Epithelial cell of prostate (primary cell): ENCODE measurements at regions not wholly inside any gene's neighbourhood (a gene's known extent, or its start where the extent isn't known, plus 50 kb on each side); places are given as distances from the start of the nearest gene placed in this dataset.
"Not testable (repeated sequence)": the region's sequence is repeated elsewhere in the genome, so short reads cannot be mapped to it uniquely, and the experiment has no call there.

ENCODE experiments used
- DNase-seq: peaks from one replicate; pipeline ENCODE4 v3.0.0-alpha.2; 2011; ENCODE audit warnings: low read depth, low spot score
- H3K27ac ChIP-seq: fragments of 450-650 bp; 2 replicates; pipeline ENCODE4 v1.5.1; 2017; ENCODE audit warnings: mild to moderate bottlenecking

DNA sequence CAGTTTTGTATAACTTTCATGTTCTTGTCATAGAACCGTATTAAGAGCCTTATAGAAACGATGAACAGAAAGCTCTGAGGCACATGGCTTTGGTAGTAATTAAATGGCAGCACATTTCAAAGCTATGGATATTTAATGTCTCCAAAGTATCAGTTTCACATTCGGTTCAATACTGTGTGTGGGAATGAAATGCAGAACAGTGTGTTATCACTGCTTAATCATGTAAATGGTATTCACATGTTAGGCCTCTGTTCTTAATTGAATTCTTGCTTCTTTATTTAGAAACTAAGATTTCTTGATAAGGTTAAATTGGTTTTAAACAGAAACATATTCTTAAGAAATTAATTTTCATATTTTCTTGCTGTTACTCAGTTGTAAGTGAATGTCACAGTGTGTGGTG lies 701.0 kb upstream of the PITX2 start:
- no peak overlapping the region for H3K27ac ChIP-seq
- DNase-seq = no peak

DNA sequence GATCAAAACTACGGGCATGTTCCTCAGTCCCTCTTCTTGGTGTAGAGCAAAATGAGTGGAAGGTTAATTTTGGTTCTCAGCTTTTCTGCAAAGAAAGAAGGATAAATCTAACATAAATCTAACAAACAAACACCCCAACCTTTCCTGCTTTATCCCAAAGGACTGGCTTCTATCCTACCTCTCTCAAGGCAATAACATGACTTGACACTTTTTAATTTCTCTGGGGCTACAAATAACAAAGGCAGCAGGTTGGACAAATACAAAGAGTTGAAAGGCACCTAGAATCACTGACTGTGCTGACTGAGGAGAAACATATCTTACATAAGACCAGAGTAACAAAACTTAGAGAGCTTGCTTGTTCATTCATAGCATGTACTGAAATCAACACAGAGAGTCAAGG lies 703.6 kb upstream of the PITX2 start:
- DNase-seq = no peak

DNA sequence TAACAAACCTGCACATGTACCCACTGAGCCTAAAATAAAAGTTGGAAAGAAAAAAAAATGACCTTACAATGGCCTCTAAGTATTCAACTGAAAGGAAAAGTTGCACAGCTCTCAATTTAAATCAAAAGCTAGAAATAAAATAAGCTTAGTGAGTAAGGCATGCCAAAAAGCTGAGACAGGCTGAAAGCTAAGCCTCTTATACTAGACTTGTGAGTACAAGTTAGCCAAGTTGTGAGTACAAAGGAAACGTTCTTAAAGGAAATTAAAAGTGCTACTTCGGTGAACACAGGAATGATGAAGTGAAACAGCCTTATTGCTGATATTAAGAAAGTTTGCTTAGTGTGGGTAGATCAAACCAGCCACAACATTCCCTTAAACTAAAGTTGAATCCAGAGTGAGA lies 707.9 kb upstream of the PITX2 start:
- no peak for DNase-seq
- H3K27ac ChIP-seq = no peak overlapping the region

More for the DNA sequence above, 703.6 kb upstream of the PITX2 start:
- no peak overlapping the region for H3K27ac ChIP-seq

DNA sequence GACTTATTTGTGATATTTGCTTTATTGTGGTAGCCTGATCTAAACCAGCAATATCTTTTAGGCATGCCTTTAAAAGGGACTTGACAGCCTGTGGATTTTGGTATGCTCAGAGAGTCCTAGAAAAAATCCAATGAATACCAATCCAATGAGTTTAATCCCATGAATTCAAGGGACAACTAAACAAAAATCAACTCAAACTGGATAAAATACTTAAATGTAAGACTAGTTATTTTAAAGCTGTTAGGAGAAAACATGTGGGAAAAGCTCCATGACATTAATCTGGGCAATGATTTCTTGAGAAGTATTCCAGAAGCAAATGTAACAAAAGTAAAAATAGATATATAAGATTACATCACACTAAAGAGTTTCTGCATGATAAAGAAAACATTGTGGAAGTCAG lies 711.5 kb upstream of the PITX2 start:
- H3K27ac ChIP-seq = no peak overlapping the region
- DNase-seq = no peak

DNA sequence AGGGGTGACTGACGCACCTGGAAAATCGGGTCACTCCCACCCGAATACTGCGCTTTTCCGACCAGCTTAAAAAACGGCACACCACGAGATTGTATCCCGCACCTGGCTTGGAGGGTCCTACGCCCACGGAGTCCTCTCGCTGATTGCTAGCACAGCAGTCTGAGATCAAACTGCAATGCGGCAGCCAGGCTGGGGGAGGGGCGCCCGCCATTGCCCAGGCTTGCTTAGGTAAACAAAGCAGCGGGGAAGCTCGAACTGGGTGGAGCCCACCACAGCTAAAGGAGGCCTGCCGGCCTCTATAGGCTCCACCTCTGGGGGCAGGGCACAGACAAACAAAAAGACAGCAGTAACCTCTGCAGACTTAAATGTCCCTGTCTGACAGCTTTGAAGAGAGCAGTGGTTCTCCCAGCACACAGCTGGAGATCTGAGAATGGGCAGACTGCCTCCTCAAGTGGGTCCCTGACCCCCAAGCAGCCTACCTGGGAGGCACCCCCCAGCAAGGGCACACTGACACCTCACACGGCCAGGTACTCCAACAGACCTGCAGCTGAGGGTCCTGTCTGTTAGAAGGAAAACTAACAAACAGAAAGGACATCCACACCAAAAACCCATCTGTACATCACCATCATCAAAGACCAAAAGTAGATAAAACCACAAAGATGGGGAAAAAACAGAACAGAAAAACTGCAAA lies 714.5 kb upstream of the PITX2 start:
- H3K27ac ChIP-seq, DNase-seq: not testable (repeated sequence)

DNA sequence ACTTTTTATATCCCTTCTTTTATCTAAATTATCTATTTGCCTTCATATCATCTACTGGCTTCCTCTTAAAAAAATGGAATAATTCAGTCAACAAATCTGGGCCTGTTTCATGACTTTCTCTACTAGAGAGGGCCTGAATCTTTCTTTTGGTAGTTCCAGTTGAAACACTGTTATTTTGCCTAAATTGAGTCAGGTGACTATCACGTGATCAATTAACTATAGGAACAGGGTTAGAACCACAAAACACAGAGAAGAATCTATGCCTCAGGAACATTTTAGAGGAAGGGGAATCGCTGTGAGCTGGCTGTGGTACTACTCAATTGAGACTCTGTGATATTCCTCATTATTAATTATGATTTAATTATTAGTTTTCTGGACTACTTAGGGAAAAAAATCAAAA lies 736.7 kb upstream of the PITX2 start:
- DNase-seq = no peak
- H3K27ac ChIP-seq = no peak overlapping the region

DNA sequence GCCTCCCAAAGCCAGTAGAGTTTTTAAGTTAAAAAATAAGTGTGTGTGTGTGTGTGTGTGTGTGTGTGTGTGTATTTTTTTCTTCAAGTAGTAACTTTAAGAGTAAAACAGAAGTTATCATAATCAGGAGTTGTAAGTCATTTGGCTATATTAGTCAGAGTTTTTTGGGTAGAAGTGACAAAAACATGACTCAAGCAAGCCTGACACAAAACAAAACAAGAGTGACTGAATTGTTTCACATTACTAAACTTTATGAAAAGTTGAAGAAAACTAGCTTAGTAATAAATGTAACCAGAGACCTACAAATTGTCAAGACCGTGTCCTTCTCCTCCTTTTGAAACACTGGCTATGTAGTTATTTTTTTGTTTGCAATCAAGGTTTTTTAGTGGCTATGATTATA lies 738.0 kb upstream of the PITX2 start:
- H3K27ac ChIP-seq = no peak overlapping the region
- no peak for DNase-seq

DNA sequence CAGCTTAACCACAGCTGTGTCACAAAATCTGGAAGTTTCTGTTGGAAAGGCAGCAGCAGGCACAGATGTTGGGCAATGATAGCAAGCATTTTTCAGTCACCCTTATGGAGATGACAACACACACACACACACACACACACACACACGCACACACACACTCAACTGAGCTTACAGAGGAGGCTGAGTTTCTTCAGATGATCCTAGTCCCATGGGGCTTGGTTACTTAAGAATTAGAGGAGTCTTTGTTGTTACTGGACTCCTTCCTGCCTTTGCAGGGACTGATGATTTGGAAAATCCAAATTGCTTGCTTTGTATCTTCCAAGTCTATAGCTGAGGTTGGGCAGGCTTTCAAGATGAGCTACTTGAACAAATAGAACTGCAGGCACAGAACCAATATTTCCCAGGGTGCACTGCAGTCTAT lies 740.1 kb upstream of the PITX2 start:
- no peak for DNase-seq

DNA sequence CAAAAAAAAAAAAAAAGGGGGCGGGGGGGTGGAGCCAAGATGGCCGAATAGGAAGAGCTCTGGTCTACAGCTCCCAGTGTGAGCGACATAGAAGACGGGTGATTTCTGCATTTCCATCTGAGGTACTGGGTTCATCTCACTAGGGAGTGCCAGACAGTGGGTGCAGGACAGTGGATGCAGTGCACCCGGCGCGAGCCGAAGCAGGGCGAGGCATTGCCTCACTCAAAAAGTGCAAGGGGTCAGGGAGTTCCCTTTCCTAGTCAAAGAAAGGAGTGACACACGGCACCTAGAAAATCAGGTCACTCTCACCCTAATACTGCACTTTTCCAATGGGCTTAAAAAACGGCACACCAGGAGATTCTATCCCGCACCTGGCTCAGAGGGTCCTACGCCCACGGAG lies 755.0 kb upstream of the PITX2 start:
- DNase-seq, H3K27ac ChIP-seq: not testable (repeated sequence)

More for the DNA sequence above, 740.1 kb upstream of the PITX2 start:
- H3K27ac ChIP-seq = no peak overlapping the region

DNA sequence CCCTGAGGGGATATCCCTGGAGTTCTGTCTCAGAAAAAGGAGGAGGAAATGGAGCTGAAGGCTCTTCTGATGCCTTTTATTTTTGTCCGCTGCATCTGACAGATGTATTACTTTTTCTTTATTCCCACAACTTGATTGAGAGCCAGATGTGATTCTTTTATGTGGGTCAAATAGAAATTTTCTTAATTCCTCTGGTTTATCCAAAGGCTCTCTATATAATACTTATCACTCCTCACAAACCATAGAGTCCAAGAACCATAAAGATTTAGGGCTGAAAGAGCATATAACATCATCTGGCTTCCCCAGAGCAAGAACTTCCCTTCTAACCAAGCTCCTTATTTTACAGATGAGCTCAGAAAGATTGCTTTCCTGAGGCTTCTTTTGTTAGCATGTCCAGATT lies 756.7 kb upstream of the FAM241A start:
- DNase-seq = no peak
- H3K27ac ChIP-seq = no peak overlapping the region

DNA sequence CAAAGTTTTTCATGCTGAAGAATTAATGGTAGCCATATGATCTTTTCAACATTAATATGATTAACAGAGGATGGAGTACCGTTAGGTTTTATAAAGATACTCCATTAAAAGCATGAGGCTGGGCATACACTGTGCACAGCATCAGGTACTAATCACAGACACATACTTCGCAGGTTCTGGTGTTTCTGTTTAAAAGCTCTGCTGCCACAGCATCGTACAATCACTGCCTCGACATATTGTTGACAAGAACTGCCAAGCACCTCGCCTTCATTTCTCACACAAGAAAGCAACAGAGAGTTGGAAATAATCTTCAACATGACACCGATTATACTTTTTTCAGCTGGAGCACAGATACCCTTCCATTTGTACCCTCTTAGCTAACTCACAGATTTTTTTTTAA lies 753.4 kb upstream of the FAM241A start:
- H3K27ac ChIP-seq = no peak overlapping the region
- no peak for DNase-seq

DNA sequence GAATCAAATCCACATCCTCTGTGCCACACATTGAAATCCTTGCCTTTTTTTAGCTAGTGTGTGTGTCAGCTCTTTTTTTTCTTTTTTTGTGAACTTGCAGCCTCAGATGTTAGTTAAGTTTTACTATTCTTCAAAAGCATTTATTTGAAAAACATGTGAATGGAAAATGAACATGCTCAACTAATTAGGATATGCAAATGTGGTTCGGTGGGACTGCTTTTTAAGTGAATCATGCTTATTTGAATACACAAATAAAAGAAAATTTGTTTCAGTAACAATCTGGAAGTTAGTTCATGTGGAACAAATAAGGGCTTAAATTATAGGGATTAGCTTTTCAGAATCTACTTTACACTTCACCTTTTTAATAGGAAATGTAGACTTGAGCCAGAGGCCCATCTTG lies 751.5 kb upstream of the FAM241A start:
- no peak overlapping the region for H3K27ac ChIP-seq
- no peak for DNase-seq

DNA sequence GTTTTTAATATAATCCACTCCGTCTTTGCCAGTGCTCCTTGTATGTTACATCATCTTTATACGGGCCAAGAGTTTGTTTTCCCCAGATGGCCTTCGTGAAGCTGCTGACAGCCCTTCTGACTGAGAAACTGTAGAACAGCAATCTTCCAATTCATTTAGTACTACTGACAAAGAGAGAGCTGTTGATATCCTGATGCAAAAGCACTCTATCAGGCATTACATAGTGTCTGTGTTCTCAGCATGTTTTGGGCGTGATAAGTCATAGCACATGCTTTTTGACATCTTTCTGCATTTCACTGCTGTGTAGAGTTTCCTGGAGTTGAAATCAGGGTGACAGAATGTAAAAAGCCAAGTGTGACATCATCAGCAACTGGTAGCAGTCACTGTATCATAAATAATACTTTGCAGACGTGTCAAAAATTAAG lies 746.3 kb upstream of the FAM241A start:
- H3K27ac ChIP-seq = no peak overlapping the region
- no peak for DNase-seq

DNA sequence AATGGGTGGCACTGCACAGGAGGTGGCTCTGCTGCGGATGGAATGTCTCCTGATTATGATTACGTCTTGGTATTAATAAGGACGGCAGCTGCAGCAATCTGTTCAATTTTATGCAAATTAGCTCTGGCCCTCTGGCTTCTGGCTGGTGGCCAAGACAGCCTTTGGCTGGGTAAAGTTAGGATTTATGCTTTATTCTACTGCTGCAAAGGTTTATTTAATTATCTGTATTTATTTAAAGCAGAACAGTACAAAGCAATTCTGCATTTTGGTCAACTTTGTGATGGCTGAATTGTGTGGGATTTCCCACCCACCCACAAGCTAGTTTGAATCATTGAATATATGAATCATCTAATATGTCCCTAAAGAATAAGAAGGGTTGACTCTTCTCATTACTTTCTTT lies 745.6 kb upstream of the FAM241A start:
- H3K27ac ChIP-seq = no peak overlapping the region
- DNase-seq = no peak

DNA sequence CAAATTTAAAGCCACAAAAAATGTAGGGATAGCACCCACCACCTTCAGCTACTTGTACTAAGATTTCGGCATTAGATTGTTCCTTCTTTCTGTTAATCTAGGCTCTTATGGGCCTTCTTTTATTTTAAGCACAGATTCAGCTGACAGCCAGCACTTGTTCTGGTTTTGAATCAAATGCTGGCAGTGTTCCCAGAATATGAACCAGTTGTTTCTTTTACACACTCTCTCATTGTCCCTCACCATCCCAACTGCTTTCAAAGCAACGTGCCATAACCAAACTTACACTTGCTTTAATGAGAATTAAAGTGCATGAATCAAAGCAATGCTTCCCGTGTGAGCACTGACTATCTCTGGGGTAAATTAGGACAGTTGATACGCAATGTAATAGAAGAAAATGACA lies 744.5 kb upstream of the FAM241A start:
- DNase-seq = no peak
- no peak overlapping the region for H3K27ac ChIP-seq

DNA sequence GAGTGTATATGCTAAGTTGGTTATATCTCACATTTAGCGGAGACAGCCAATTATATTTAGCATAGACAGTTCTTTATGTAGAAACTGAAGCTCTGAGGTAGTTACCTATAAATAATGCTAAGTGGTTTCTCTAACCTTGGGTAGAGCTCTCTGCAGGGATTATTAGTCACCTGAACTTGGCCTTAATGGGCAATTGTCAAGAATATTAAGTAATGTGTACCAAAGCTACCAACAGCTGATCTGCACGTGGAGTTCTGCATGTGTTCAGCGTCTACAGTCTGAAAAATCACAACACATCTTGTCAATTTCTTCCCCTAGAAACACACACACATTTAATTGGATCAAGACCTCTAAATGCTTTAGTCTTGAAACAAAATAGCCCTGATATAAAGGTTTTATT lies 740.6 kb upstream of the FAM241A start:
- no peak for DNase-seq
- no peak overlapping the region for H3K27ac ChIP-seq

DNA sequence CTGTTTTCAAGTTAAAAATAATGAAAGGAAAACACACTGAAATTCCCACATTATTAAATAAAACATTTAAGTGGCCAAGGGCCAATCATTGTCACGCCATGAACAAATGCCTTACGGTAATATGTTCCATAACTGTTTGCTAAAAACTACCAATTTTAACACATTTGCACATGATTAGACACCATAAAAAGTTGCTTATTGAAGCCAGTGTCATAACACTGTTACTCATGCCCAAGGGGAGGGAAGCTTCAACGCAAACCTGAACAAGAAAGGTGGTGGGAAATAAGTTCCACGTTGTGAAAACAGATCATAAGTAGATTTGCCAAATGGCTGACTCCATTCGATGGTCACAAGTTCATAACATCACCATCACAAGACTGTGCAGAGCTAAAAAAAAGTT lies 739.3 kb upstream of the FAM241A start:
- DNase-seq = no peak
- H3K27ac ChIP-seq = no peak overlapping the region

DNA sequence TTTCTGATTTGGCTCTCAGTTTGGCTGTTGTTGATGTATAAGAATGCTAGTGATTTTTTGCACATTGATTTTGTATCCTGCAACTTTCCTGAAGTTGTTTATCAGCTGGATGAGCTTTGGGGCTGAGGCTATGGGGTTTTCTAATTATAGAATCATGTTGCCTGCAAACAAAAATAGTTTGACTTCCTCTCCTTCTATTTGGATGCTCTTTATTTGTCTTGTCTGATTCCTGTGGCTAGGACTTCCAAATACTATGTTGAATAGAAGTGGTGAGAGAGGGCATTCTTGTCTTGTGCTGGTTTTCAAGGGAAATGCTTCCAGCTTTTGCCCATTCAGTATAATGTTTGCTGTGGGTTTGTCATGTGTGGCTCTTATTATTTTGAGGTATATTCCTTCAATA lies 734.7 kb upstream of the FAM241A start:
- H3K27ac ChIP-seq = no peak overlapping the region
- no peak for DNase-seq

DNA sequence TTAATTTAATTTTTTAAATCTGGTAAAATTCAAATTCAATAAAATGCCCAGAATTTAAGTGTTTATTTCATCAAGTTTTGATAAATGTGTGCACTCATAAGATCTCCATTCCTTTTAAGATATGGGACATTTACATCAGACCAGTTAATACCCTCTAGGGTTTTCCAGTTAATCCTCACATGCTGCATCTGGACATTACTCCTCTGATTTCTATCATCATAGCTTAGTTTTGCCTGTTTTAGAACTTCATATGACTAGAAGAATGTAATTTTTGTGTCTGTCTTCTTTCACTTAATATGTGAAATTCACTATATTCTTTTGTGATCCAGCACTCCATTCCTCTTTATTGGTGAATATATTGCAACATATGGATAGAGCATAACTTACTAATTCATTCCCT lies 727.7 kb upstream of the FAM241A start:
- no peak for DNase-seq
- H3K27ac ChIP-seq = no peak overlapping the region

DNA sequence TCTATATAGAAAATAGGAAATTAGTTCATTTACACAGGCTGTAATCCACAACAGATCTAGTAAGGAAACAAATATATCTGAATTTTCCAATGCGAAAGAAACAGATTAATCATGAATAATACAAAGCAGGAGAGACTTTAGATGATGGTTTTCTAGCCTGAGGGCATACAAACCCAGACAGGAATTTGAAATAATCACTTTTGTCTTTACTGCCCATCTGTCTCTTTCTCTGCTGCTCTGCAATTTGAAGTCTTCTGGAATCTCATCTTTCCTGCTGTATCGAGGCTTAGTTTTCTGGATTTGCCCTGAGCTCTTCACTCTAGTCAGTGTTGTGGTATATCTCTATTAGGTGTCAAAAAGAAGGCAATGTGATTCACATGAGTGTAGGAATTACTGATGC lies 711.8 kb upstream of the FAM241A start:
- DNase-seq = no peak
- no peak overlapping the region for H3K27ac ChIP-seq

DNA sequence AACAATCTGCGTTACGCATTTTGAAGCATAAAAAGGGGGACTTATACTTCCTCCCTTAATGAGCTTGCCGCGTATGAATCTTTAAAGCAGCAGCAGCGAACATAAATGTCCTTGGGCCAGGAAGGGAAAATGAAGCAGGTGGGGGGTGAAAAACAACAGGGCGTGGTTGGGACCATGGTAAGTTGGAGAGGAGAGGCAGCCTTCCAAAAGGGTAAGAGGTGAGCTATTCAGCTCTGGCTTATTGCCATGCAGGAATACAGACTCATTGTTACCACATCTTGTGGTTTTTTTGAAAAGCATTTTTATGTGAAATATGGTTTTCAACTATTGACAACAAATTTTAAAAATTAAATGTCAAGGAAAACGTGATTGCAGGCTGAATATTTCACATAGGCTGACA lies 710.7 kb upstream of the FAM241A start:
- no peak overlapping the region for H3K27ac ChIP-seq
- no peak for DNase-seq

DNA sequence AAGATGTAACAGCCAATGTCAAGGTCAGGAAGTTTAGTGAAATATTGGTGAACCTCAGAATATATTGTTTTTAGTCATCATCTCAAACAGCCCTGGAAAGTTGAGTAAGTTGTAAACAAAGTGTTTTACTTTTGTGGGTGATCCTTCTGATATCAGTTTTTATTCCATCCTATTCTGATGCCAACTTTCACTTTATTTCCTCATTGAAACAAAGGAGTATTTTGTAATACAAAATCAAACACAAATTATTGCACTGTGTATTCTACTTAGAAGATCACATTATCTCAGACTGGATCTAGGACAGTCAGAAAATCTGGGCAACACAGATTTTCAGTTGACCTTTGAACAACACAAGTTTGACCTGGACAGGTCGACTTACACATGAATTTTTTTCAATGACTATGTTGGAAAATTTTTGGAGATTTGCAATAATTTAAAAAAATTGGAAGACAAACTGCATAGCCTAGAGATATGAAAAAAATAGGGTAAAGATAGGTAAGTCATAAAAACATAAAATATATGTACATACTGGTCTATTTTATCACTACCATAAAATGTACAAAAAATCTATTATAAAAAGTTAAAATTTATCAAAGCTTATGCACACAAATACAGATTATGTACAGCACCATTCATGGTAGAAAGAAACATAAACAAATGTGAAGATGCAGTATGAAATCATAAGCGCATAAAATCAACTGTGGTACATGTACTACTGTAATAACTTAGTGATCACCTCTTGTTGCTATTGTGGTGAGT lies 709.1 kb upstream of the FAM241A start:
- H3K27ac ChIP-seq = no peak overlapping the region
- no peak for DNase-seq
